Stimulated activated CD4-positive, alpha-beta T cell treated with anti-CD3 and anti-CD28 coated beads, Interleukin-1b, Interleukin-23, amount 100 ng/mL, for 48 hours (primary cell): ENCODE measurements at regions not wholly inside any gene's neighbourhood (a gene's known extent, or its start where the extent isn't known, plus 50 kb on each side); places are given as distances from the start of the nearest gene placed in this dataset.

Experiments
- DNase-seq: peaks from one replicate; pipeline ENCODE4 v3.0.0-alpha.2; 2020

DNA sequence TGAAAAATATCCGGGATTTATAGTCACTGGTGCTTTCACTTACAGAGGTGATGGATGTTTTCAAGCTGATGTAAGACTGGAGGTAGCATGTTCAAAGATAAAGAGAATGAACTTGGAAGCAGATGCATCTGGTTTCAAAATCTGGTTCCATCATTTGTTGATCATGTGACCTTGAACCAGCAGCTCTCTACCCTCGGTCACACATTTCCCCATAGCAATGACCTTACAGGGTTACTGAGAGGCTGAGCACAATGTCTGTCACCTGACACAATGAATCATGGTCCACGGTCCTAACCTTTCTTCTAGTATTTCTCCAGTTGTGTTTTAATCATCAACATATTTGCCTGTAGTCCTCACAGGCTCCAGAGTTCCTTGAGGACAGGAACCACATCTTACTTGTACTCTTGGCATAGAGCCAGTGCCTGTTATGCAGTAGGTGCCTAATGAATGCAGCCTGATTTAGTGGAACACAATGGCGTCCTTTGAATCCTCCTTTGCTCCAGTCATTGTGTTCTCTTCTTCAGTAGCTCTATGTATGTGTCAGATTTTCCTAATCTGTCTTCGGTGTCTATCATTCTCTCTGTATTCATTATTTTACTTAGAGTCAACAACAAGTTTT is 667.3 kb downstream of the PTPRU start:
- DNase-seq: no peak

DNA sequence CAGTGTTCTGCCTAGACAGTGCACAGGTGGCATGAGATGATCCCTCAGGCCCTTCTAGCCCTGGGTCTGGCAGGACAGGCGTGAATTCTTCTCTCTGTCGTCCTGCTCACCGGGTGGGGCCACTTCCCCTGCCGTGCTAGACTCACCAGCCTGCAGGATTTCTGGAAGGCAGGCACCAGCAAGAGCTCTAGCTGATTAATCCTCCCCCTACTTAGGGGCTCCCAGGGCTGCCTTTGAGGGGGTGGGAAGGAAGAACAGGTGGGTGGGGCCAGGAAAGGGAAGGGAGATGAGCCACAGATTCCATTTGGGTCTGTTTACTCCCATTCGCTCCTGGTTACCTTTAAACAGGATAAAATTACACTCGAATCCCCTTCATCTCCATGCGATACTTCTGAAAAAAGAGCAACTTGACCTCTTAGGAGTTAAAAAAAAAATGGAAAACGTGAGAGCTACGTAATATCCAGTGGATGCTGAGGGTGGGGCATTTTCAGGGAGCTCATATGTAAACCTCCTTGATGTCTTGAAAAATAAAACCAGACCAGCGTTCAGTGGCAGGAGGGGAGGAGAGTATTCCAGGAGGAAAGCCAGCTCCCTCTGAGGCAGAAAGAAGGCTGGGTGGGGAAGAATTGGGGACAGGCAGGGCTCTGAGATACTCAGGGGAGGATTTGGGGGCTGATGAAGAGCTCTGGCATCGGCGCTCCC is 665.5 kb downstream of the PTPRU start:
- DNase-seq: no peak

DNA sequence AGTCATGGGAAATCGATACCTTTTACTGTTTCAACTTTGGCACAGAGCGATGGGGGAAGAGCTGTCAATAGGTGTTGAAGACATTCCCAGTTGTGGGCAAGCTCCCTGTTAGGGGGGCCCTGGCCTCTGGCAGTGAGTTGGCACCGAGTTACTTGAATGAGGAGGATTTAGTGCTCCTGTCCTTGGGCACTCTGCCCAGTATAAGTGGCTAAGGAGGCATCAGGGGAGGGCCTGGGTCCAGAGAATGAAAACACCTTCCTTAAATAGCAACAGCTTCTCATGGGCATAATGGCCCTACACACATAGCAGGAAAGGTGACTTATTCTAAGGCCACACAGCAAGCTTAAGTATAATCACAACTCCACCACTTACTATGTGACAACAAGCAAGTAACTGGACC is 664.4 kb downstream of the PTPRU start:
- DNase-seq: no peak

DNA sequence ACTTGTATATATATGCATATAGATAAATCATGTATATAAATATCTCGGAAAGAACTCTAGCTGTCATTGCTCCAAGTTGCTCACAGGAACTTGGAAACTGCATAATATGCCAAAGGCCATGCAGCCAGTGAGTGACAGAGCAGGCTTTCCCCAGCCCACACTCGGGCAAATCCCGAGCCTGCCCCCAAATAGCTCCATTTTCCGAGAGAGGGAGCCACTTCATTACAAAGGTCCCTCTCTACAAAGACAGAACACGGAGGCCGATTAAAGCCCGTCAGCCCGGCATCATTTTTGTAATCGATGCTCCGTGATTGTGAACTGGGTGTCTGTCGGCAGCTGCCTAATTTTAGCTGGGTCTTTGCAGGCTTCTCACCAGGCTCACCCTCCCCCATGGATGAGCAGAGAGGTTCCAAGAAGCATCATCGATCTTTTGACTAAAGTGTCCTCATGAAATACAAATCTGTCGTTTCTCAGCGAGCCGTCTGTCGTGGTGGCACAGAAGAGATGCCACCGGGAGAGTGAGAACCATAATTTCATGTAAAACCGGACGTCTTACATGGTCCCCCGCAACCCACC is 663.9 kb downstream of the PTPRU start:
- DNase-seq: no peak

DNA sequence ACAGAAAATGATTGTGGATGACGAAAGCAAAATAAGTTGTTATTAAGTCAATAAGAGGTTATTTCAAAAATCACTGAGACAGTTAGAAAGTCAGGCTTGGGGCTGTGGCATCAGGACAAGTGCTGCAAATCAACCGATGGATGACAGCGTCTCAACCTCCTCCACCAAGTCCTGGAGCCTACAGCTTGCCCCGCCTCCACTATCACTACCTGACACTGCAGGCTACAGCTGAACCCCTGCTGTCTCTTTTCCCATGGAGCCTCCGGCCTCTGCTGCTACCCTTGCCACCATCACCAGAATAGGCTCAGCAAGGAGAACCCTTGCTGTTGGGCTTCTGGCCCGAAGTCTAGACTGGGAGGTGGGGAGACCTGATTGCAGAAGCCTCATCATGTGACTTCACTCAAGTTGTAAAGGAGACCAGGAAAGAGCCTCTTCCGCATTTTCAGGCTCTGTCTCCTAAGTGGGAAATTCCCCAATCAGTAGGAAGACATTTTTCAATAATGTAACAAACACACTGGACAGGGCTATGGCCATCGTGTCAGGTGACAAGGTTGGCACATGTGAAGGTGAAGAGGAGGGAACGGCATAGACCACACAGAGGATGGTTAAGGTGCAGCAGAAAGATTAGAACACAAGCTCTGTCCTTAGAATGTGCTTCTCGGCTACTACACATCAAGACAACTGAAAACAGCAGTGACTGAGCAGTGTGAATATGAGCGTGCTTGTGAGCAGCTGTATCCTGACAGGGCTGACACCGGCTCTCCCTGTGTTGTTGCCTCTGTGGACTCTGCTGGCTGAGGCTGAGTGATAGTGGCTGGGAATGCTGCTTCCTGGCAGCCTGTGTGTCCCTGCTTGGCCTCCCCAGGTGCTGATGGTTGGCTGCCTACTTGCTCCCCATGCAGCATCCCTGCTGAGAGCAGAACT is 660.7 kb downstream of the PTPRU start:
- no peak for DNase-seq

DNA sequence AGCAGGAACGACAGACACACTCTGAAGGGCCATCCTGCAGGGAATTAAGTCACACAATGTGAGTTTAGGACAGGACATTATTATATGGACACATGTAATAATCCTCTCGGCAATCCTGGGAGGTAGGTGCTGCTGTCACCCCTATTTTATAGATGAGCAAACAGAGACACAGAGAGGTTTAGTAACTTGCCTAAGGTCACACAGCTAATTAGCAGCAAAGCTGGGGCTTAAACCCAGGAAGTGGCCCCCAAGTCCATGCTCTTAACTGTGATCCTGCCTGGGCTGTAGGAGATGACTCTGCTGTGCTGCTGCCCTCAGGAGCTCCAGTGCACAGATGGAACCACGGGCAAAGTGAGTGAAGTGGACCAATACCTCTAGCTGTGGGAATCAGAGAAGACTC is 660.0 kb downstream of the PTPRU start:
- no peak for DNase-seq

DNA sequence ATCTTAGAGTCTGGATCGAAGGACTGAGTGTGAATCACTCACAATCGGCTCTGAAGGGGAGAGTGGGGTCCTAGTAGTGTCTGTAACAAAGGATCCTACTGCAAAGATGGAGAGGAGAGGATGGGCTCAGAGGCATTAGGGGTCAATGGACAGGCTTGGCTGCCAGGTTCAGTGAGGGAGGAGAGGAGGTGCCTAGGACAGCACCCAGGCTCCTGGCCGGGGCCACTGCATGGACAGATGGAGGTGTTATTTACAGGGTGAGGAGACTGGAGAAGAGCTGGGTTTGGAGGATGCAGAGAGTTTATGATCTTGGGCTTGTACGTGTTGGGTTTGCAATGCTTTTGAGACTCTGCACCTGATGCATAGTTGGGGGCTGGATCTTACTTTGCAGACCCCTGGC is 658.9 kb downstream of the PTPRU start:
- DNase-seq: no peak

DNA sequence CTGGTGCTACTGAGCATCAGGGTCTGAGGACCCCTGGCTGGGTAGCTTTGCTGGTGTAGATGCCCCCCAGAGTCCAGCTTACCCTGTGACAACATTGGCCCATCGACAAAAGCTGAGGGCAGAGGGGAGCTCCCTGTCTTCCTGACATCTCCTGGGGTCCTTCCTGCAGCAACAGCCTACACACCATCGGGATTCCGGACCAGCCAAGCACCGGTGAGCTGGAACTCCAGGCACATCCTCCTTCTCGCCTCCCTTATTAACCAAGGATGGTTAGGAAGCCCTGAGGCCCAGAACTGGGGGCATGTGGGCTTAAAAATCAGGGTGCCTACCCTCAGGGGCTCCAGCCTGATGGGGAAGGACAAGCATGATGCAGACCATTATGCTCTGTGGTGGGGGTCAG is 658.0 kb downstream of the PTPRU start:
- DNase-seq: no peak

DNA sequence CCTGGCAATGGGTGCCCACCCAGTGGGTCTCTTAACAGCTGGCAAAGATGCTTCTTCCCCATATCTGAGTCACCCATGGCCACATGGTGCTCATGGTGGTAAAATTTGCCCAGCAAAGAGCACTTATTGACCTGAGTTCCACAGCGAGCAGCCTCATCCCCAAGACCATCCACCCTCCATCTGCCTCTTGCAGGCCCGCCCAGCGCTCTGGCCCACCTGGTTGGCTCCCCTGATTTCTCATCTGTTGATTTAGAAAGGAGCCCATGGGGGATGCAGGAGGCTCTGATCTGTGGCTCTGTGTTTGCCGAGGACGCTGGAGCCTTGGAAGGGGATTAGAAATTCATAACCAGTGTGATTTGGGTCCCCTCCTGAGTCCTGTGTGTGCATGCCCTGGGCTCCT is 657.5 kb downstream of the PTPRU start:
- no peak for DNase-seq

DNA sequence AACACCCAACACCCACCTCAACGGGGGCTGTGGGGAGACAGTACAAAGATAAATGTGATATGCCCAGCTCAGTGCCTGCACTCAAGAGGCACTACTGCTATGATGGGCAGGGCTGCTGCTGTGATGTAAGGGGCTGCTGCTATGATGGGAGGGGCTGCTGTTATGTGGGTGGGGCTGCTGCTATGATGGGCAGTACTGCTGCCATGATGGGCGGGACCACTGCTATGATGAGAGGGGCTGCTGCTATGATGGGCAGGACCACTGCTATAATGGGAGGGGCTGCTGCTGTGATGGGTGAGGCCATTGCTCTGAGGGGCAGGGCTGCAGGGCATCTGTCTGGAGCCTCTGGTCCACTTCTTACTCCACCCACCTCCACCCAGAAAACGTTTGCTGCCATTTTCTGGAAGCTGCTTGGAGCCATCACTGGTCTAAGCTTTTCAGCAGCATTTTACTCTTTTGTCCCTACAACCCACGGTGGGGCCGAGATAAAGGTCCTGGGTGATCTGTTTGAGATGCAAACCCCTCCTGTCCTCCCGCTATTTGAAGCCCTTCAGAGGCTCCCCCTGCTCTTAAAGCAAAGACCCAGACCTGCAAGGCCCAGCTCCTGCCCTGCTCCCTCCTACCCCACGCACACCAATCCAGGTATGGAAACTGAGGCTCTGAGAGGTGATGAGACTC is 656.9 kb downstream of the PTPRU start:
- no peak for DNase-seq

DNA sequence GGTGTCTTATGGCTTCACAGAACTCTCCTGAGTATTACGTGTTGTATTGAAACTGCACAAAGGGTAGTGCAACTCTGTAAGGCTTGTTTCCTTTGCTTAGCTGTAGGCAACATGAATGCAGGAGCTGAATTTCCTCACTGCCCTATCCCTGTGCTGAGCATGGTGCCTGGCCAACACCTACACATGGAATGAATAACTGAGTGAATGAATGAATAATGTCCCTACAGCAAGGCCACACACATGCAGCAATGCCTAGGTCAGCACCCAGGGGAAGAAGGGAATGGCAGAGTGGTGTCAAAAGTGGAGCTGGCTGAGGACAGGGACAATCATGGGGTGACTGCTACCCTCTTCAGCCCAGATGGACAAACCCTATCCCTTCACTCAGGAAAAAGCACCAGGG is 655.9 kb downstream of the PTPRU start:
- no peak for DNase-seq

DNA sequence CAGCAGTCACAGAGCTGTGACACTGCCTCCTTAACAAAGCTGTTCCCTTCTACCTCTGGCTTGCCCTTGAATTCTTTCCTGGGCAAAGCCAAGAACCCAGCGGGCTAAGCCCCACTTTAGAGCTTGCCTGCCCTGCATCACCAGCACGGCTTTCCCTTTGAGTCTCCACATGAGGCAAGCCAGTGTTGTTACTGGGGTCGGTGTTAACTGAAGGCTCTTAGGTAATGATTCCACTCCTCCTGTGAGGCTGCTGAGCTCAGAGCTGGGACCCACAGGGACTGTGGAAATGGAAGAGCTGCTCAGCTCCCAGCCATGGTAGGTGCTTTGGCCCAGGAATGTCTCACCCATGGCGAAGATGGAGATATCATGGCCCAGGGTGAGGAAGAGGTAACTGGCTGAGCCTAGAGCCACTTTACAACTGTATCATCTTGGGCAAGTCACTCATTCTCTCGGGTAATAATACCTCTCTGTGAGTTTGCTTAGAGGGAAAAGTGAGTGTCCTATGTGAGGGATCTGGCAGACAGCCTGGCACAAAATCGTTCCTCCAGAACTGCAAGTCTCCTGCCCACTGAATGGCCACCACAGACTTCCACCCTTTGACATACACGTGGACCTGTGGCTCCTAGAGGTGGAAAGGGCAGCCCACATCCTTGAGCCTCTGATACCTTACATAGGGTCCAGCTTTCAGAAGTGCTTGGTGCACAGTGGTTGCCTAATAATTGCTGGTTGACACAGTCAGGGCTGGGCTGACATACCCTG is 654.1 kb downstream of the PTPRU start:
- DNase-seq: no peak

DNA sequence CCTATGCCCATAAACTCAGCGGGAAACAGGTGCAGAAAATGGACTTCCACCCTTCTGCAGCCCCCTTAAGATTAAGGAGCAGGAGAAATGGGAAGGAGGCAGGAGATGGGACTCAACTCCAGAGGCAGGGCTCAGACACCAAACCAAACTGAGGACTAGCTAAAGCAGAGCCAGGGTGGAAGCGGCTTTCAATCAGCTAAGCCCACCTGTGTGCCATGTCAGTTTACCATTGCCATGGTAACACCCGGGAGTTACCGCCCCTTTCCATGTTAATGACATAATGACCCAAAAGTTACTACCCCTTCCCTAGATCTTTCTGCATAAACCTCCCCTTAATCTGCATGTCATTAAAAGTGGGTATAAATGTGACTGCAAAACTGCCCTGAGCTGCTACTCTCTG is 653.5 kb downstream of the PTPRU start:
- no peak for DNase-seq

DNA sequence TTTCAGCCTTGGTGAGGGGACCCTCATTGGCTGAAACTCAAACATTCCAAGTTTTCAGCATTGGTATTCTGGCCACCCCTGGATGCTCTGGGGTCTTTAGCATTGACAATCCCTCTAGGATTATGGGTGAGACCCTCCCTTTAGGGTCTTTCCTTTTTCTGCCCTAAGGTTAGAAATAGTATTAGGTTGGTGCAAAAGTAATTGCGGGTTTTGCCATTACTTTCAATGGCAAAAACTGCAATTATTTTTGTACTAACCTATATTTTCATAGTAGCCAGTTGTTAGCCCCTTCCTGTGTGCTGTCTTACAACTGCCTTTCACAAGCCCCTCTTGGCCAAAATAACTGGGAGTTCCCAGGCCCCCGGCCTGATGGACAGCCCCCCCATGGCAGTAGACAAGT is 648.4 kb downstream of the PTPRU start:
- no peak for DNase-seq

DNA sequence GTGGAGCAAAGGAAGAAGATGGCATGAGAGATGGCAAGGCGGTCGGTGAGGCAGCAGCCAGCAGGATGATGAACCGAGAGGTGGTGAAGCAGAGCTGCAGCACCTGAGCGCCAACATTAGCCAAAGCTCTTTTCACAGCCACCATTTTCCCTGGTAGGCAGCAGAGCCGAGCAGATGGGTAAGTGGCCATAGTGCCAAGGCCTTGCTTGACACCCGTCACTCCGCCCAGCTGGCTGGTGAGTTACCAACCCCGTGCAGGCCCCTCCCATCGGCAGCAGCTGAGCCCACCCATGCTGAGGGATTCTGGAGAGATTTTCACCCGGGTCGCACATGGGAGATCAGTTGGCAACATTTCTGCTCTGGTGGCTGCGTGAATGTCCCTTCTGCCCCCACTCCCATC is 647.7 kb downstream of the PTPRU start:
- DNase-seq: no peak

DNA sequence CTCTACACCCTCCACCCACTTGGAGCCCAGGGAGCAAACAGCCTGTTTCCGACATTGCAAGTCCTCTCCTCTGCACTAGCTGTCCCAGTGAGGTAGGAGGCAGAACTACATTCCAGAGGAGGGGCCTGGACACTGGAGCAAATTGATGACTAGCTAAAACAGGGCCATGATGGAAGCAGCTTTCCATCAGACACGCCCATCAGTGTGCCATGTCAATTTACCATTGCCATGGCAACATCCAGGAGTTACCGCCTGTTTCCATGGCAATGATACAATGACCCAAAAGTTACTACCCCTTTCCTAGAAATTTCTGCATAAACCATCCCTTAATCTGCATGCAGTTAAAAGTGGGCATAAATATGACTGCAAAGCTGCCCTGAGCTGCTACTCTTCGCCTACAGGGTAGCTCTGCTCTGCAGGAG is 647.1 kb downstream of the PTPRU start:
- no peak for DNase-seq

DNA sequence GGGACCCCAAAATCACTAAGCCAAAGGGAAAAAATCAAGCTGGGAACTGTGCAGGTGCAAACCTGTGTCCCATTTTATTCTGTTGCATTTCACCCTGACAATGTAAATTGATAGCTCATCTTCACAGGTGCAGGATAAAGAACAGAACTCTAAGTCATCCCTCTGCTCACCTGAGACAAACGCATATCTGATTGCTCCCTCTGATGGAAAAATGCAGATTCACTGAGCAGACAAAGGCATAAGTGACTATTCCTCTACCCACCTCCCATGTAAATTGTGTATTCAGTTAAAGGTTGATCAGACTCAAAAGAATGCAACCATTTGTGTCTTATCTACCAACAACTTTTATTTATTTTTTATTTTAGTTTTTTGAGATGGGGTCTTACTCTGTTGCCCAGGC is 644.2 kb downstream of the PTPRU start:
- DNase-seq: no peak

DNA sequence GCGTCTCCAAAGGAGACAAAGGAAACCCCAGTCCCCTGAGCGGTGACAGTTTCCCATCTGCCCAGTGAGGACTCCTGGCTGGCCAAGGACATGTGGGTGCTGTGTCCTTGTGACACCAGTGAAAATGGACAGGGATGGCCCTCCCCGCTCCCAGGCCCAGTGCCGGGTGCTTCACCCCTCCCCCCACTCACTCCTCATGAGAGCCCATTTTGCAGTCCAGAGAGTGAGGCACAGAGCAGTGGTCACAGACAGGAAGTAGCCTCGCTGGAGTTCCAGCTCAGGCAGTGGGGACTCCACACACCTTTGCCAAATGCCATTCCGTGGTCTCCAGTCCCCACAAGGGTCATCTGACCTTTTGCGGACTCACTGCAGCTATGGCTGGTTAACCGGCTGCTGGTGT is 642.9 kb downstream of the PTPRU start:
- no peak for DNase-seq

DNA sequence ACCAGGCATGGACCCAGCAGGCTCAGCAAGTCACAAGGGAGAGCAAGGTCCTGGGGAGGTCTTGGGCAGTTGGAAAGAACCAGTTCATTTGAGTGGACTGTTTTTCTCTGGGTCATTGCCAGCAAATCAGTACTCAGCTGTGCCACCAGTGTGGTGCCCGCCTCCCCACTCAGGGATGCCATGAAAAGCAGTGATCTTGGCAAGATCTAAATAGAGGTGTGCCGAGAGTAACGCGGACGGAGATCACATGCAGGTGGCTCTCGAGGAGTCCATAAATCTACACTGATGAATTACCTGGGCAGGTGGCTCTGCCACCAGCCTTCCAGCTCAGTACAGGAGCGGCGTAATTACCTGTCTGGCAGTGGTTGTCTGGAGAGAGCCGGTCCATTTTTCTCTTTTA is 642.2 kb downstream of the PTPRU start:
- DNase-seq: no peak

DNA sequence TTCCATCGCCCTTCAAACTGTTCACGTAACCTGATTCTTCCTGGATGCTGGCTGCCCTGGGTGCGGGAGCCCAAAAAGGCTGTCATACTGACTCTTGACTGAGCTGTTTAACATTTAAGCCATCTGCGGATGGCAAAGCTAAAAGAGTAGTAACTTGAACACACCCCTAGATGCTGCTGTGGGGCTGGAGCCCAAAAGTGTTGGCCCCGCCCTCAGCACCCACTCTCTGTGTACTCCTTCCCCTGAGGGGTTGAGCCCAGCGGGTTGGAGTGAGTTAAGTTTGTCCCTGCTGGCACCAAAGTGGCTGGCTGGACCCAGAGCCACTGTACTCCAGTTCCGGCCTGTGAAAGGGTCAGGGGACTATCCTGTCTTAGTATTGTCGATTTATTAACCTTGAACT is 640.6 kb downstream of the PTPRU start:
- no peak for DNase-seq

DNA sequence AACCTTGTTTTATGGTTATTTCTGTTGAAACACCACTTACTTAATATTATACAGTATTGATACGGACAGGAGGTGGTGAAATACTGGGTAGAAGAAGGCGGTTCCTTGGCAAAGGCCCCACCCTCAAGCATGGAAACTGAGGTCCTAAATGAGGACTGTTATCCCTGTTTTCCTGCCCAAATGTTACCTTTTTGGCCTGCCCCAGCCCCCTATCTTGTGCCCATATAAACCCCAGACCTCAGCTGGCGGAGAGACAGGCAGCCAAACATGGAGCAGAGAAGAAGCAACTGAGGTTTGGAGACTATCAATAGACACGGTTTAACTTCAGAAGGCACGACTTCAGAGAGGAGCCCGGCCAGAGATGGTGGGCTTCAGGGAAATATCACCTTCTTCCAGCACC is 640.1 kb downstream of the PTPRU start:
- DNase-seq: no peak

DNA sequence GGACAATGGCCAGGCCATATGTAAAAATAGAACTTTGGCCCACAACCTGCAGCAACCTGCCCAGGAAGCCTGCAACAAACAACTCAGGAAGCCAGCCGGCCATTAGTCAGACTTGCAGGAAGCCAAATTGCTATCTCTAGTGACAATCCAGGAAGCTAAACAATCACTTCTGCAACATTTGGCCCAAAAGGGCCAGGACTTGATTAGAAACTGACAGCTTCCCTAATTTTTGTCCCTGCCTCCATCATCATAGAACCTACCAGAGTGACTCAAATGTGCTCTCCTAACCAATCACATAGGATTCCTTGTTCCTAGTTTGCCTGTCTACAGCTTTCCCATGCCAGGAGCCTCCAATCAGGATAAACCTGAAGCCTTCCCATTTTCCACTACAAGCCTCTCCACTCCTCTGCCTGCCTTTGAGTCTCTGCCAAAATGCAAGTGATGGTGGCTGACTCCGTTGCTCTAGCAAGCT is 639.3 kb downstream of the PTPRU start:
- DNase-seq: no peak
